ENCODE measurements at regions not wholly inside any gene's neighbourhood (a gene's known extent, or its start where the extent isn't known, plus 50 kb on each side); places are given as distances from the start of the nearest gene placed in this dataset.

DNA sequence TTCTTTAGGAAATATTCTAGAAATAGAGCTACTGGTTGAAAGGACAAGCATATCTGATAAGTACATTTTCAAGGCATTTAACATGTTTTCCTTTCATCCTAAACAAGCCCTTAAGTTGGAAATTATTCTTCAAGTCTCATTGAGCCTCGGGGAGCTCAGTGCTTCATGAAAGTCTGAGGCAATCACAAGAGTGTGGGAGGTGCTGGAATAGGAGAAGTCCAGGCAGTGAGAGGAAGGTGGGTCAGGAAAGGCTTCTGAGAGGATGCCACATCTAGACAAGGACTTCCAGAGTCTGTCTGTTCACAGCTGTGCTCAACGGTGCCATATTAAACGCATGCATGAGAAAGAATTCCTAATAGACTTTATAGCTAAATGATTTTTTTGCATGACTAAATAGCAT, 69.8 kb downstream of the CD83 start:
- Histone ChIP-seq H3K4me2 (ENCODE audit: low read length, poor library complexity, severe bottlenecking) (no peak overlapping the region), H3K27ac (ENCODE audit: low read length, poor library complexity, severe bottlenecking) (no peak overlapping the region), H4K8ac (ENCODE audit: low read length) (no peak overlapping the region), H3K79me1 (replicated peaks; ENCODE audit: low read length, poor library complexity, severe bottlenecking) (no peaks in the 10 kb centered on the region), H3K14ac (ENCODE audit: low read length in 2 of 2) (no peak overlapping the region), H2AK5ac (ENCODE audit: low read length, severe bottlenecking) (no peak overlapping the region), H3K4me3 (ENCODE audit: insufficient read depth in 1 of 2, low read depth in 1 of 2, low read length in 2 of 2) (no peak overlapping the region), H3K4ac (ENCODE audit: low read depth in 1 of 2, low read length in 2 of 2) (no peak overlapping the region), H3K23ac (ENCODE audit: low read length in 2 of 2) (no peak overlapping the region), H2BK120ac (ENCODE audit: low read depth, low read length) (no peak overlapping the region), H3K27me3 (ENCODE audit: control insufficient read depth in 1 of 2, insufficient read depth in 1 of 2, low read length in 2 of 2) (peaks cover 13 to 17% of the 10 kb centered on the region in 2 experiments), H2BK5ac (ENCODE audit: low read depth, low read length, poor library complexity, severe bottlenecking) (no peak overlapping the region), H3K36me3 (ENCODE audit: control insufficient read depth in 1 of 2, insufficient read depth in 2 of 2, low read depth in 1 of 2, low read length in 2 of 2) (no peaks in the 10 kb centered on the region), H2BK15ac (ENCODE audit: low read depth, poor library complexity, severe bottlenecking) (no peak overlapping the region), H3K9me3 (ENCODE audit: control insufficient read depth, low read length) (peaks cover 4% of the 10 kb centered on the region), H3K9ac (ENCODE audit: low read length) (no peak overlapping the region), H2AFZ (ENCODE audit: low read depth, low read length) (no peak overlapping the region), H3K4me1 (ENCODE audit: control insufficient read depth, insufficient read depth, low read depth, low read length) (no peaks in the 10 kb centered on the region), H2BK12ac (ENCODE audit: low read length in 2 of 2) (no peak overlapping the region), H4K91ac (ENCODE audit: low read length) (no peak overlapping the region), H3K18ac (ENCODE audit: low read depth in 1 of 2, low read length in 2 of 2) (no peak overlapping the region)
- no peak for DNase-seq
- 95% methylated on average over 1 of the region's 3 CpGs for whole genome bisulfite sequencing

DNA sequence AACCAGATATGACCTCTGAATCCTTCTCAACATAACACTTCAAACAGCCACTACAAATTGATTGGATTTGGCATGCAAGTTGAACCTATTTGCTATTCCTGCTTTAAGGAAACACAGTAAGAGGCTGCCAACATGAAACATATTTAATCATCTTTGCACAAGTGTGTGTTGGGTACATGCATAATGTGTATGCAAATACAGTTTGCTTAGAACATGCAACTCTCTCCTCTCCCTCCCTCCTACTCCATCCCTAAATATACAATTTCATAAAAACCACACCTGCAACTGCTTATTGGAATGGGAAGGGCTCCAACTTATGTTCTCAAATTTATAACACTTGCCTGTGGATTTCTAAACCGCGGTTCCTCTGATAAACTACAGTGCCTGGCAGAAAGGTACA, 71.5 kb downstream of the CD83 start:
- no peak overlapping the region for H3K23ac ChIP-seq (ENCODE audit: low read length in 2 of 2)
- WGBS = 99% methylated on average over 2 of the region's 2 CpGs
- H3K79me1 ChIP-seq (replicated peaks; ENCODE audit: low read length, poor library complexity, severe bottlenecking) = no peaks in the 10 kb centered on the region

DNA sequence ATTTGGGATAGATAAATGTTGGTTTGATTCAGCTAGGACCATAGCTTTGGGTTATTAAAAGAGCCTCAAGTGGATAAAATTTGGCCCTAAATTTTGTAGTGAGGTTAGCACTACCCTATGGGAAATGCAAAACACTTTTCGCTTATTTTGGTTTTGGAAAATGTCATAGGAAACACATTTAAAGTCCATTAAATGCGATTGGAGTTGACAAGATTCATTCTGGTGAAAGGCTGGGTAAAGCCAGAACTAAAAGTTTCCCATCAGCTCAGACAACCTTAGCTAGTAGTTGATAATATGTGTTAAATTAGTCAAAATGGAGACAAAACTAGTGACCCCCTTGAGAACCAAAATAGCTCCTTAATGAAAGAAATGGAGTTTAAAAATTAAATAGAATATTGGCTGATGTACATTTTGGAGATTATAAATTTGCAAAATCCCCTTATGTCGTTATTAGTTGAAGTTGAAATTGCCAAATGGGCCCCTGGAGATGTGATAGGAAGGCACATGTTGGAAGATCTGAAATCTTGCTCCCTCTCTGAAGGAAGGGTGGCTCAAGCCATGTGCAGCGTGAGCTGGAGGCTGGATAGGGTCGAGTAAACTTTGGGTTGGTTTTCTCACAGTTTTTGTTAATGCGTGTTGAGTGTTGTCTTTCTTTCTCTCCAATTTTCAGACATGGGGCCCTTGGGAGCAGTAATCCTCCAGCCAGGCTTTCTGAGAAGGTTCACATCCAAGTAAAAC, 72.8 kb downstream of the CD83 start:
- no peak overlapping the region for H2AFZ ChIP-seq (ENCODE audit: low read depth, low read length)
- no peak overlapping the region for H2BK5ac ChIP-seq (ENCODE audit: low read depth, low read length, poor library complexity, severe bottlenecking)
- no peak for DNase-seq
- WGBS = 88% methylated on average over 6 of the region's 6 CpGs
- peaks cover 3% of the 10 kb centered on the region for H3K9me3 ChIP-seq (ENCODE audit: control insufficient read depth, low read length)
- H3K36me3 ChIP-seq (ENCODE audit: control insufficient read depth in 1 of 2, insufficient read depth in 2 of 2, low read depth in 1 of 2, low read length in 2 of 2) = no peaks in the 10 kb centered on the region
- H4K91ac ChIP-seq (ENCODE audit: low read length) = no peak overlapping the region
- H3K9ac ChIP-seq (ENCODE audit: low read length) = no peak overlapping the region
- no peak overlapping the region for H3K4ac ChIP-seq (ENCODE audit: low read depth in 1 of 2, low read length in 2 of 2)
- no peak overlapping the region for H3K27ac ChIP-seq (ENCODE audit: low read length, poor library complexity, severe bottlenecking)
- H3K79me1 ChIP-seq (replicated peaks; ENCODE audit: low read length, poor library complexity, severe bottlenecking) = no peaks in the 10 kb centered on the region
- peaks cover 3% of the 10 kb centered on the region for H3K4me1 ChIP-seq (ENCODE audit: control insufficient read depth, insufficient read depth, low read depth, low read length)
- no peak overlapping the region for H2AK5ac ChIP-seq (ENCODE audit: low read length, severe bottlenecking)
- H4K8ac ChIP-seq (ENCODE audit: low read length) = no peak overlapping the region
- H3K23ac ChIP-seq (ENCODE audit: low read length in 2 of 2) = no peak overlapping the region
- H2BK15ac ChIP-seq (ENCODE audit: low read depth, poor library complexity, severe bottlenecking) = no peak overlapping the region
- no peak overlapping the region for H3K4me3 ChIP-seq (ENCODE audit: insufficient read depth in 1 of 2, low read depth in 1 of 2, low read length in 2 of 2)
- H3K4me2 ChIP-seq (ENCODE audit: low read length, poor library complexity, severe bottlenecking) = no peak overlapping the region
- H3K14ac ChIP-seq (ENCODE audit: low read length in 2 of 2) = no peak overlapping the region
- no peak overlapping the region for H2BK120ac ChIP-seq (ENCODE audit: low read depth, low read length)
- H2BK12ac ChIP-seq (ENCODE audit: low read length in 2 of 2) = no peak overlapping the region
- peaks cover 23 to 24% of the 10 kb centered on the region in 2 experiments for H3K27me3 ChIP-seq (ENCODE audit: control insufficient read depth in 1 of 2, insufficient read depth in 1 of 2, low read length in 2 of 2)
- no peak overlapping the region for H3K18ac ChIP-seq (ENCODE audit: low read depth in 1 of 2, low read length in 2 of 2)

More for the DNA sequence above, 71.5 kb downstream of the CD83 start:
- no peak overlapping the region for H2BK120ac ChIP-seq (ENCODE audit: low read depth, low read length)
- peaks cover 4% of the 10 kb centered on the region for H3K9me3 ChIP-seq (ENCODE audit: control insufficient read depth, low read length)
- H2AK5ac ChIP-seq (ENCODE audit: low read length, severe bottlenecking) = no peak overlapping the region
- H3K36me3 ChIP-seq (ENCODE audit: control insufficient read depth in 1 of 2, insufficient read depth in 2 of 2, low read depth in 1 of 2, low read length in 2 of 2) = no peaks in the 10 kb centered on the region
- H4K91ac ChIP-seq (ENCODE audit: low read length) = no peak overlapping the region
- no peak overlapping the region for H3K4me3 ChIP-seq (ENCODE audit: insufficient read depth in 1 of 2, low read depth in 1 of 2, low read length in 2 of 2)
- H4K8ac ChIP-seq (ENCODE audit: low read length) = no peak overlapping the region
- H2BK5ac ChIP-seq (ENCODE audit: low read depth, low read length, poor library complexity, severe bottlenecking) = no peak overlapping the region
- no peak overlapping the region for H3K27ac ChIP-seq (ENCODE audit: low read length, poor library complexity, severe bottlenecking)
- no peak for DNase-seq
- H2AFZ ChIP-seq (ENCODE audit: low read depth, low read length) = no peak overlapping the region
- H2BK15ac ChIP-seq (ENCODE audit: low read depth, poor library complexity, severe bottlenecking) = no peak overlapping the region
- H3K18ac ChIP-seq (ENCODE audit: low read depth in 1 of 2, low read length in 2 of 2) = no peak overlapping the region
- no peak overlapping the region for H3K4me2 ChIP-seq (ENCODE audit: low read length, poor library complexity, severe bottlenecking)
- H3K27me3 ChIP-seq (ENCODE audit: control insufficient read depth in 1 of 2, insufficient read depth in 1 of 2, low read length in 2 of 2) = peaks cover 23 to 24% of the 10 kb centered on the region in 2 experiments
- H3K14ac ChIP-seq (ENCODE audit: low read length in 2 of 2) = no peak overlapping the region
- no peak overlapping the region for H3K9ac ChIP-seq (ENCODE audit: low read length)
- H2BK12ac ChIP-seq (ENCODE audit: low read length in 2 of 2) = no peak overlapping the region
- no peak overlapping the region for H3K4ac ChIP-seq (ENCODE audit: low read depth in 1 of 2, low read length in 2 of 2)
- H3K4me1 ChIP-seq (ENCODE audit: control insufficient read depth, insufficient read depth, low read depth, low read length) = peaks cover 3% of the 10 kb centered on the region

DNA sequence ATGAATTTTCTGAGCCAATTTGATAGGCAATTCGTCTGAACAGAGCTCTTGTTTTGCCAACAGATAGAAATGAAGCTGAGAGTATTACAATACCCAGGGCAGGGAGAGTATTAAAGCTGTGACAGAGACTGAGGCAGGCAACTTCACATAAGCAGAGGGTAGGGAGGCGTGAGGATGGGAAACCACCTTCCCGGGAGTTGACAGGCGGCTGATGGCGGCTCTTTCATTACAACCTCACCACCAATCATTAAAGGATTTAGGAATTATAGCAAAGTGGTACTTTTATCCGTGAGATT, 73.3 kb downstream of the CD83 start:
- Histone ChIP-seq H3K18ac (ENCODE audit: low read depth in 1 of 2, low read length in 2 of 2) (no peak overlapping the region), H3K23ac (ENCODE audit: low read length in 2 of 2) (no peak overlapping the region), H3K4me1 (ENCODE audit: control insufficient read depth, insufficient read depth, low read depth, low read length) (peaks cover 3% of the 10 kb centered on the region), H2BK120ac (ENCODE audit: low read depth, low read length) (no peak overlapping the region), H3K27ac (ENCODE audit: low read length, poor library complexity, severe bottlenecking) (no peak overlapping the region), H2BK5ac (ENCODE audit: low read depth, low read length, poor library complexity, severe bottlenecking) (no peak overlapping the region), H3K4me3 (ENCODE audit: insufficient read depth in 1 of 2, low read depth in 1 of 2, low read length in 2 of 2) (no peak overlapping the region), H3K27me3 (ENCODE audit: control insufficient read depth in 1 of 2, insufficient read depth in 1 of 2, low read length in 2 of 2) (peaks cover 23 to 24% of the 10 kb centered on the region in 2 experiments), H2AK5ac (ENCODE audit: low read length, severe bottlenecking) (no peak overlapping the region), H3K9me3 (ENCODE audit: control insufficient read depth, low read length) (no peaks in the 10 kb centered on the region), H4K91ac (ENCODE audit: low read length) (no peak overlapping the region), H2BK12ac (ENCODE audit: low read length in 2 of 2) (no peak overlapping the region), H2AFZ (ENCODE audit: low read depth, low read length) (no peak overlapping the region), H2BK15ac (ENCODE audit: low read depth, poor library complexity, severe bottlenecking) (no peak overlapping the region), H3K79me1 (replicated peaks; ENCODE audit: low read length, poor library complexity, severe bottlenecking) (no peaks in the 10 kb centered on the region), H3K4me2 (ENCODE audit: low read length, poor library complexity, severe bottlenecking) (no peak overlapping the region), H3K36me3 (ENCODE audit: control insufficient read depth in 1 of 2, insufficient read depth in 2 of 2, low read depth in 1 of 2, low read length in 2 of 2) (no peaks in the 10 kb centered on the region), H3K4ac (ENCODE audit: low read depth in 1 of 2, low read length in 2 of 2) (no peak overlapping the region), H3K9ac (ENCODE audit: low read length) (no peak overlapping the region), H4K8ac (ENCODE audit: low read length) (no peak overlapping the region), H3K14ac (ENCODE audit: low read length in 2 of 2) (no peak overlapping the region)
- 62% methylated on average over 2 of the region's 6 CpGs for WGBS
- no peak for DNase-seq

Data from mesenchymal stem cell (in vitro differentiated cells and primary cell).